Activated T-helper 1 cell treated with Interleukin-2 at 50 U/mL for 16 hours (primary cell): ENCODE measurements at regions not wholly inside any gene's neighbourhood (a gene's known extent, or its start where the extent isn't known, plus 50 kb on each side); places are given as distances from the start of the nearest gene placed in this dataset.

Experiments
- DNase-seq: peaks from one replicate; pipeline ENCODE4 v3.0.0-alpha.2; 2020; ENCODE audit warnings: low read depth

DNA sequence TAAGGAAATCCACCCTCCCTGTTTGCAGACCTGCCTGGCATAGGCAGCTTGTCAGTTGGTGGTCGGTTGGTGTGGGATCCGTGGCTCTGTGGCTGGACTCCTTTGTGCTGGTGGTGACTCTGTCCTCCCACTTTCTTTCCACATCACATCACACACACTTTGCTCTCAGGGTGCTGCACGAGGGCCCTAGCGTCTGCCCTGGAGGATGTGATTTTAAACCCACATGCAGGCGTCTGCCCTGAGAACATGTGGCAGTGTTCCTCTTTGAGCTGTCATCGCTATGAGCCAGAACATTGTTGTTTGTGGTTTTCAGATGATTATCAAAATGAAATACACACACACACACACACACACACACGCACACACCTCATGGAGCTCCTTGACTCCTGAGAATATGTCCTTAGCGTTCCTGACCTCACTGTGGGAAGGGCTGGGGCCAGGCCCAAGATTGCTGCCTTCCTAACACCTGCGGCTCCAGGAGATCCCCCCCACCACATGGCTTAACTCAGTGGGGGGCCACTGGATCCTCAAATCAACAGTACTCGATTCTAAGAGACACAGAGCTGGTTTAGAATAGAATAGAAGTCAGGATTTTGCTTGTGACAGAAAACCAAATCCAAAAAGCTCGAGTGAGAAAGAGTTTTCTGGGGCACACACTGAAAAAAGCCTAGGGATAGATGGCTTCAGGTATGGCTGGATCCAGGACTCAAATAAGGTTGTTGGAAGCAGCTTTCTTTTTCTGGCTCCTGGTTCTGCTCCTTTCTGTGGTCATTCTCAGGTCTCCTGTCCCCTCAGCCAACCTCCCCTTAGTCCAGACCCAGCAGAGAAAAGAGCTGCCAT lies 54.8 kb downstream of the RTP5 start:
- DNase-seq, result no peak

- DNase-seq, result no peak
These were observed 55.4 kb downstream of the RTP5 start for GRCh38 chr2:241924909-241925250.

DNA sequence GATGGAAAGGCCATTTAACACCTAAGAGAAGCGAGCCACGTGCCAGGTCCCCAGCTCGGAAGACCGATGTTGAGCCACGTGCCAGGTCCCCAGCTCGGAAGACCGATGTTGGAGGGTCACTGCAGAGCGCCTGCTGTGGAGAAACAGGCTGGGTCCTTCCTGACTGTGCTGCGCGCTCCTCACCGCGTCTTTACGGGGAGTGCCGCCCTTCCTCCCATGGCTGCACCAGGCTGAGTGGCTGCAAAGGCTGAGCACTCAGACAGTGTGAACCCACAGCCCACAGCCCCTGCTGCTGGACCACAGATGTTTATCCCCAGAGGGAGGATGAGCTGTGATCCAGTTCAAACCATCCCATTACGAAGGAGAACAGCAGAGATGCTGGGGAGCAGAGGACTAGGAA lies 55.7 kb downstream of the RTP5 start:
- no peak for DNase-seq

- no peak for DNase-seq
These were observed 56.4 kb downstream of the RTP5 start for GRCh38 chr2:241925821-241926441.

DNA sequence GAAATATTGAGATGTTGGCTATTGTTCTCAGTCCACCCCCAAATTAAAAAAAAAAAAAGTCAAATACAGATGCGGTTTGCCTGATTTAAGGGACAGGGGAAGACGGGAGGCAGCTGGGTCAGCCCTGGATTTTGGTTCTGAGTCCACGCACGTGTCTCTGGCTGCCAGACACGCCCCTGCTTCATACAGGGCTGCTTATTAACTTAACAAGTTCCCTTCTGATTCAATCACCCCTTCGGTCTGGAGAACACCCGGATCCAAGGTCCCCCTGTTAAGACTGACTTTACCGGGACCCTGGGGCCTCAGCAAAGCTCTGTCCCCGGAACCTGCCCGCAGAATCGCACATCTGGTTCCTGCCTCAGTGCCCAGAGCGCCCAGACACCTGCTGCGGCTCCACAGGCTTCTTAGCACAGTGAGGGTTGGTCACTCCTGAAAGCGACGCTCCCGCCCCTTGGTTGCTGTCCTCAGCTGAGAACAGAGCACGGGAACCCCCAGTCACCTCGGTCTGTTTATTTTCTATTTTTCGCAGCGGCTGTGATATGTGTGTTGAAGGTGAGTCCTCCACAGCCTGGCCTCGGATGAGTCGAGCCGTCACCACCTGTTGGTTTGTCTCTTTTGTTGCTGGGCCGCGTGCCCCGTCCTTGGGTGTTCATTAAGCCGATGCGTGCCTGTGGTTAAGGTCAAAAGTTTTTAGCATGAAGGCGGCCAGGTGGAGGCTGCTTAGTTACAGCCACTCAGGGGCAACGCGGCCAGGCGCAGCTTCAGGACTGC lies 57.2 kb downstream of the RTP5 start:
- no peak for DNase-seq

DNA sequence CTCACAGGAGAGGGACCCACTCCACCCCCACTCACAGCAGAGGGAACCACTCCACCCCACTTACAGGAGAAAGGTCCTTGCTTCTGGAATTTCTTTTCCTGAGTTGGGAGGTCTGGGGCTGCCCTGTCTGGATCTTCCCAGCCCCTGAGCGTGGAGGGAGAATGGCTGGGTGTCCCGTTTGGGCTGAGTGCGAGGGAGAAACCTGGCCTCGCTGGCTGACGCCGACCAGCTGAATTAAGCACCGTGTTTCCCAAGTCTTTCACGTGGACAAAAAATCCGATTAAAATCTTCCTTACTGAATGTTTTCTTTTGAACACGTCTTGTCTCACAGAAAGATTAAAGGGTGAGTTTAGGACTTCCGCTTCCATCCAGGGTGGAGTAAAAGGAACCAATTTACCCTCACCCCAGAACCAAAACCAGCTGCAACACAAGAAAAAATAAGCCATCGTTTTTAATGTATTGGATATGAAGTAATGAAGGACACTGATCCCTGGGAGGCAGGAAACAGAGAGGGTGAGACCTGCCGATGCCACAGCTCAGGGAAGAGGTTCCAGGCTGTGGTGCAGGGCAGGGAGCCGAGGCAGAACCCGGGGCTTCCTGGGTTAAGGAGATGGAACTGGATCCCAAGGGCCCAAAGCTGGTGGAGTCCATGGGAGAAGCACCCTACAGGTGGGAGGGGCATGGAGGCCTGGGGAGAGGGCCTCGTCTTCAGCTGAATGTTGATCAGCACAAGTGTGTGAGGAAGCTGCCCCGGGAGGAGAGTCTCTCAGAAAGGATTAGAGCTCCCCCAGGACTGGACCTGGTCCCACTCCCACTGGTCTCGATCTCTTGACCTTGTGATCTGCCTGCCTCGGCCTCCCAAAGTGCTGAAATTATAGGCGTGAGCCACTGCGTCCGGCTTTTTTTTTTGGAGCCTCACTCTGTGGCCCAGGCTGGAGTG lies 60.3 kb downstream of the RTP5 start:
- DNase-seq, result no peak

DNA sequence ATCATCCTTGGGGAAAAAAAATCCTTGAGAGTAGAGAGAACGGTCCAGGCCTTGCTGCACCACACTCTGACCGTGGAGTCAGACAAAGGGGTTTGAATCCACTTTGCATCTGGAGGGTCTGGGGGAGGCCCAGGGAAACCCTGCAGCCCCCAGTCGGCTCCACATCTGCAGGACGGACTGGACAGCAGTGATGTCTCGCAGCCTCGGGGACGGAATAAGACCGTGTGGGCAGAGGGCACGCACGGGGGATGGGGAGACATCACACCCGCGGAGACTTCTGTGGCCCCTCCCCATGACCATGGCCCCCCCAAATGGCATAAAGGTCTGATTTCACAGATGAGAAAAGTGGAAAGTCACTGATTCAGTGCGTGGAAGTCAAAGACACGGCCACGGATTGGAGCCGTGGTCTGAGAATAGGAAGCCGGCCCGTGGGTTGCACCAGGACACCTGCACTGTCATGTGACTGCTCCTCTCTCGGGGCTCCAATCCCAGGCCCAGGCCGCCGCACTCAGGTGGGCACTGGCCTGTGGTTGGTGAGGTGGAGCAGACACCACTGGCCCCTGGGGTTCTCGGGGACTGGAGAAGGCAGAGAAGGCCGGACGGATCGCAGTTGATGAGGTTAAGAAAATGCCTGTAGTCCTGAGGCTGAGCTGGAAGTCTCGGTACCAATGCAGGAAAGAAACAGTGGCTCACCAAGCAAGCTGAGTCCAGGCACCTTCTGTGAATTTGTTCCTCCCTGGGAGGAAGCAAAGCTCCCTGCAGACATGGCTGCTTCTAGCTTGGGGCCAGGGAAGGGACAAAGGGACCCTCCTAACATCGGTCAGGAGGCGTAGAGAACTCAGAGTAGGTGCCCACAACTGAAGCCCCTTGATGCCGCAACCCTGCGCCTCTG lies 61.8 kb downstream of the RTP5 start:
- DNase-seq, result no peak

GRCh38 chr2:241931976-241932898 lies 62.7 kb downstream of the RTP5 start:
- no peak for DNase-seq

DNA sequence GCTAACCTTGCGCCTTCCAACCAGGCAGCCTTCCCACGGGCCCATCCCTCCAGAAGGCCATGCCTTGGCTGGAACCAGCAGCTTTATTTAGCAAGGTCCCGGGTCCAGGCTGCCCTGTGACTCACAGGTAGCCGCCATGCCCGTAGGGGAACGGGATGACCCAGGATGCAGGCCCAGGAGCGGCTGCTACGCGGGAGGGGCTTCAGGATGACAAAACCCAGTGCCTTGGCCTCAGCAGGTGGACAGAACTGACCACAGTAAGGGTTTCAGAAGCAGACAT lies 63.3 kb downstream of the RTP5 start:
- no peak for DNase-seq

DNA sequence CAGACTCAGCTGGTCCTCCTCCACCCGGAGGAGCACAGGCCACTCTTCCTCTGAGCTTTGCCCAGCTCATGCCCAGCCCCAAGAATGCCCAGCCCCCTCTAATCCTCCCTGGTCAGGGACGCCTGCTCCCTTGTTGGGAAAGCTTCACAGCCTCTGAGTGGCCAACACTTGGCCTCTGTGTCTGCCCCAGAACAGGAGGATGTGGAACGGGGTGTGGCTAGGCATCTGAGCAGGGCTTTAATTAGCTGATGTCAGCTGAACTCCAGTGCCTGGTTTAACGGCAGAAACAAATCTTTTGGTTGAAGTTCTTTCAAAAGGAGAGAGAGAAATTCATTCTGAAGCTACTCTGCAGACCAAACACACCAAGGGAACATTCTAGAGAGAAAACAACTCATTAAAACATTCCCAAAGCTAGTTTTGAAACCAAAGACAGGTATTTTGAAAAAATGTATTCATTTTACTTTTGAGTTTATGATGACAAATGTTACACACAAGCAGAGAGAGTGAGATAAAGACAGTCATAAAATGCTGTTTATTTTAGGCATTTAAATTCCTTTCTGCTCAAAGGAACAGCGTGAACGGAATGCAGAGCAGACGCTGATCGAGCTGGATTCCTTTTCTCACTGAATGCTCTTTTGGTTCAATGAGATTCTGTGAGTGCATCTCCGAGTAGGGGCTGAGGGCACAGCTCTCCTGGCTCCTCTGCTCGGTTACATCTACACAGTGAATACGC lies 63.8 kb downstream of the RTP5 start:
- no peak for DNase-seq

GRCh38 chr2:241935314-241935713 lies 65.8 kb downstream of the RTP5 start:
- no peak for DNase-seq

- DNase-seq, result no peak
These were observed 66.2 kb downstream of the RTP5 start for GRCh38 chr2:241935774-241936173.

DNA sequence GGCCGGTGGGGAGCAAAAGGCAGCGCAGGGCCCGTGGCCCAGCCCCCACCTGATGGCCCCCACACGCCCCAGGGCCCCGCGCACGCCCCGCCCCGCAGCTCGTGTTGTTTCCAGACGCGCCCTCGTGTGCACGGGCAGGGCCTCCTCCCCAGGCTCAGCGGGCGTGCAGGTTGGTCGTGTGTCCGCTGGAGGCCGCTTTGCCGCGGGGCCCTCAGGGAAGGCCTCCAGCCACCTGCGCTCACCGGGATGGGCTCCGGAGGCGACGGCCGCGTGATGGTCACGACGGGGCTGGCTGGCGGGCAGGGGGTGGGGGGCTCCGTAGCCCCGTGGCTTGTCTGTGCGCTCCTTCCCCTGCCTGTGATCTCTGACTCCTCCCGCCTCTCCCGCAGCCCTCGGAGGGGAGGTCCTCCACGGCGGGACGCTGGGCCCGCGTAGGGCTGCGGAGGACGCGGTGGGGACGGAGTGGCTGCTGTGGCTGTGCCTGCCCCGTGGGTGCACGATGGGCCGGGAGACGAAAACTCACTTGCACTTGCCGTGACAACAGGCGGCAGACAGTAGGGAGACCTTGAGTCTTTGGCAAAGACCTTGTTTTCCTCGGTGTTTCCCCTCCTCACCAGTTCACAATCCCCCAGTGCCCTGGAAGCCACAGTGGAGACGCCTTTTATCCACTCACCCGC lies 67.1 kb downstream of the RTP5 start:
- no peak for DNase-seq

- DNase-seq, result no peak
These were observed 67.8 kb downstream of the RTP5 start for GRCh38 chr2:241937297-241937696.

GRCh38 chr2:241939541-241939940 lies 70.0 kb downstream of the RTP5 start:
- DNase-seq, result no peak

- no peak for DNase-seq
These were observed 70.8 kb downstream of the RTP5 start for GRCh38 chr2:241940329-241940728.

- no peak for DNase-seq
These were observed 72.3 kb downstream of the RTP5 start for GRCh38 chr2:241941691-241942301.
